SK-N-SH (cell line): ENCODE measurements at regions not wholly inside any gene's neighbourhood (a gene's known extent, or its start where the extent isn't known, plus 50 kb on each side); places are given as distances from the start of the nearest gene placed in this dataset.

Source experiments
- CTCF ChIA-PET: fragments of 300-600, 350-600 bp; formaldehyde crosslinking; extraction: SDS; loops from one replicate; lab custom pipeline; 2021; lab: Yijun Ruan, JAX
- POLR2A ChIA-PET: fragments of 350-600 bp; sonication (Branson Sonifier 250); formaldehyde crosslinking; extraction: SDS; loops from one replicate; lab custom pipeline; 2020; ENCODE audit warnings: antibody characterized with exemption, inconsistent platforms; lab: Yijun Ruan, JAX
- DNase-seq: peaks from one replicate; pipeline ENCODE4 v3.0.0; 2012
- H2AFZ ChIP-seq: fragments of 200-600 bp; sonication (generic); 2 replicates; pipeline ENCODE4 v1.8.1; 2016; ENCODE audit warnings: antibody characterized with exemption, mild to moderate bottlenecking, low read depth
- H3F3A ChIP-seq: fragments of 200-600 bp; sonication (generic); replicated peaks from 2 replicates; pipeline ENCODE3; 2016; ENCODE audit warnings: antibody characterized with exemption, mild to moderate bottlenecking; ENCODE audit not compliant: insufficient read depth
- H3K27ac ChIP-seq, 2 experiments: fragments of 200-500 bp in 1 of 2; fragments of 200-600 bp in 1 of 2; sonication (Bioruptor generic) in 1 of 2; sonication (generic), shearing (Covaris generic) in 1 of 2; 2 replicates each; pipeline versions ENCODE4 v1.5.1 to v1.6.1; 2014 to 2016; ENCODE audit warnings: low read depth in 2 of 2, inconsistent platforms in 1 of 2, low read length in 1 of 2, mild to moderate bottlenecking in 1 of 2, mixed read lengths in 1 of 2
- H3K27me3 ChIP-seq: fragments of 200-600 bp; sonication (generic), shearing (Covaris generic); 2 replicates; pipeline ENCODE4 v1.6.1; 2016; ENCODE audit warnings: mixed run types; ENCODE audit not compliant: insufficient read depth
- H3K36me3 ChIP-seq, 2 experiments: fragments of 200-500 bp in 1 of 2; fragments of 200-600 bp in 1 of 2; sonication (Bioruptor generic) in 1 of 2; sonication (generic) in 1 of 2; replicated peaks in 1 of 2; 2 replicates each; pipeline versions ENCODE3 to v1.5.1; 2014 to 2016; ENCODE audit warnings: low read length in 1 of 2, mild to moderate bottlenecking in 1 of 2; ENCODE audit not compliant: insufficient read depth in 2 of 2, control insufficient read depth in 1 of 2
- H3K4me1 ChIP-seq, 2 experiments: fragments of 200-500 bp in 1 of 2; fragments of 200-600 bp in 1 of 2; sonication (Bioruptor generic) in 1 of 2; sonication (generic), shearing (Covaris generic) in 1 of 2; 2 replicates each; pipeline versions ENCODE4 v1.5.1 to v1.6.1; 2014 to 2016; ENCODE audit warnings: low read depth in 1 of 2, low read length in 1 of 2, mixed run types in 1 of 2; ENCODE audit not compliant: insufficient read depth in 2 of 2, control insufficient read depth in 1 of 2
- H3K4me2 ChIP-seq: fragments of 200-600 bp; sonication (generic), shearing (Covaris generic); 2 replicates; pipeline ENCODE4 v1.6.1; 2017; ENCODE audit warnings: mixed run types
- H3K4me3 ChIP-seq, 2 experiments: fragments of 200-500 bp in 1 of 2; fragments of 200-600 bp in 1 of 2; sonication (Bioruptor generic) in 1 of 2; sonication (generic), shearing (Covaris generic) in 1 of 2; 2 replicates each; pipeline versions ENCODE4 v1.5.1 to v1.8.1; 2014 to 2016; ENCODE audit warnings: low read depth in 2 of 2, inconsistent platforms in 1 of 2, low read length in 1 of 2, mild to moderate bottlenecking in 1 of 2, mixed read lengths in 1 of 2, moderate library complexity in 1 of 2
- H3K79me2 ChIP-seq: fragments of 200-600 bp; sonication (generic); 2 replicates; pipeline ENCODE4 v1.8.1; 2017; ENCODE audit warnings: mild to moderate bottlenecking; ENCODE audit not compliant: insufficient read depth
- H3K9ac ChIP-seq: fragments of 200-600 bp; sonication (generic); 2 replicates; pipeline ENCODE4 v1.6.1; 2017; ENCODE audit warnings: mixed run types
- H3K9me2 ChIP-seq: fragments of 200-600 bp; sonication (generic); 2 replicates; pipeline ENCODE4 v1.6.1; 2017; ENCODE audit warnings: mixed run types
- H3K9me3 ChIP-seq: fragments of 200-600 bp; sonication (generic); 2 replicates; pipeline ENCODE4 v1.6.1; 2017; ENCODE audit warnings: mixed run types, mild to moderate bottlenecking, moderate library complexity
- H4K20me1 ChIP-seq: fragments of 200-600 bp; sonication (generic); 2 replicates; pipeline ENCODE4 v1.6.1; 2017; ENCODE audit warnings: mild to moderate bottlenecking, mixed run types; ENCODE audit not compliant: insufficient read depth
- ELF1 ChIP-seq: IDR thresholded peaks from 2 replicates; pipeline ENCODE4 v1.4.0; 2012
- EP300 ChIP-seq, 2 experiments: IDR thresholded peaks; 2 replicates each; pipeline versions ENCODE4 v1.4.0 to v1.6.1; 2012; ENCODE audit warnings: borderline replicate concordance in 1 of 2, low read depth in 1 of 2, low read length in 1 of 2
- EZH2phosphoT487 ChIP-seq: fragments of 200-600 bp; sonication (generic); IDR thresholded peaks from 2 replicates; pipeline ENCODE4 v1.6.1; 2017; ENCODE audit warnings: low read depth, mixed run types, mild to moderate bottlenecking, antibody characterized with exemption, moderate library complexity, borderline replicate concordance
- FOSL2 ChIP-seq: IDR thresholded peaks from 2 replicates; pipeline ENCODE4 v1.4.0; 2012; ENCODE audit warnings: low read depth, mild to moderate bottlenecking, moderate library complexity, borderline replicate concordance
- GATA2 ChIP-seq: sonication (generic); formaldehyde crosslinking; IDR thresholded peaks from 2 replicates; pipeline ENCODE4 v1.5.0; 2020; ENCODE audit warnings: mild to moderate bottlenecking, missing genetic modification reagents
- JUND ChIP-seq: IDR thresholded peaks from 2 replicates; pipeline ENCODE4 v1.4.0; 2012
- MEF2A ChIP-seq: IDR thresholded peaks from 2 replicates; pipeline ENCODE4 v1.4.0; 2012; ENCODE audit warnings: low read depth, borderline replicate concordance
- MXI1 ChIP-seq: IDR thresholded peaks from 2 replicates; pipeline ENCODE4 v1.6.1; 2012; ENCODE audit warnings: mild to moderate bottlenecking, low read depth, low read length, improper control_type of control experiment
- NFIC ChIP-seq: IDR thresholded peaks from 2 replicates; pipeline ENCODE4 v1.4.0; 2012; ENCODE audit warnings: borderline replicate concordance
- RCOR1 ChIP-seq: fragments of 150-350 bp; IDR thresholded peaks from 2 replicates; pipeline ENCODE4 v1.6.1; 2017; ENCODE audit warnings: antibody characterized with exemption, low read length
- SIN3A ChIP-seq: IDR thresholded peaks from 2 replicates; pipeline ENCODE4 v1.6.1; 2012; ENCODE audit warnings: low read depth, mild to moderate bottlenecking, low read length, moderate library complexity, borderline replicate concordance
- SMC3 ChIP-seq: IDR thresholded peaks from 2 replicates; pipeline ENCODE4 v1.6.1; 2012; ENCODE audit warnings: low read depth, low read length, improper control_type of control experiment
- TAF1 ChIP-seq: IDR thresholded peaks from 2 replicates; pipeline ENCODE4 v1.6.1; 2012; ENCODE audit warnings: low read depth, mild to moderate bottlenecking, low read length, moderate library complexity, borderline replicate concordance
- TCF12 ChIP-seq: IDR thresholded peaks from 2 replicates; pipeline ENCODE4 v1.4.0; 2012
- TEAD4 ChIP-seq: IDR thresholded peaks from 2 replicates; pipeline ENCODE4 v1.4.0; 2012; ENCODE audit warnings: mild to moderate bottlenecking, borderline replicate concordance; ENCODE audit not compliant: insufficient read depth
- USF1 ChIP-seq: IDR thresholded peaks from 2 replicates; pipeline ENCODE4 v1.4.0; 2012; ENCODE audit warnings: low read depth, borderline replicate concordance
- WGBS: methylation state at CpG from one replicate; pipeline ENCODE4 v1.1.6; 2017; ENCODE audit warnings: low lambda C conversion rate; 5-methylcytosine and 5-hydroxymethylcytosine counted together
- TF ChIP-seq, protein P1 (sequence below): IDR thresholded peaks from 2 replicates; pipeline ENCODE4 v1.4.0; 2012; ENCODE audit warnings: low read depth
- TF ChIP-seq, protein P2 (sequence below): IDR thresholded peaks from 2 replicates; pipeline ENCODE4 v1.6.1; 2012; ENCODE audit warnings: mild to moderate bottlenecking, low read depth, low read length, moderate library complexity
- TF ChIP-seq, protein P3 (sequence below): IDR thresholded peaks from 2 replicates; pipeline ENCODE4; 2012
- TF ChIP-seq, protein P4 (sequence below): IDR thresholded peaks from 2 replicates; pipeline ENCODE4 v1.4.0; 2012; ENCODE audit warnings: low read depth, borderline replicate concordance

GRCh38 chr6:139914910-139915309 is 540.5 kb upstream of the CITED2 start:
- no peaks in the 10 kb centered on the region for H3K9me2 ChIP-seq
- H3K9me3 ChIP-seq: peaks cover 8% of the 10 kb centered on the region
- no peak overlapping the region for H3K9ac ChIP-seq
- no peaks in the 10 kb centered on the region for H4K20me1 ChIP-seq
- no peak overlapping the region for H3K4me3 ChIP-seq
- H3K27ac ChIP-seq: no peak overlapping the region
- H3F3A ChIP-seq: no peaks in the 10 kb centered on the region
- no peaks in the 10 kb centered on the region; a peak in 1 of 4 replicates for H3K4me1 ChIP-seq
- DNase-seq: no peak
- no peak overlapping the region for H3K4me2 ChIP-seq
- no peak overlapping the region for H2AFZ ChIP-seq
- 55% methylated on average over 2 of the region's 2 CpGs for WGBS
- TF ChIP-seq, protein P1, sequence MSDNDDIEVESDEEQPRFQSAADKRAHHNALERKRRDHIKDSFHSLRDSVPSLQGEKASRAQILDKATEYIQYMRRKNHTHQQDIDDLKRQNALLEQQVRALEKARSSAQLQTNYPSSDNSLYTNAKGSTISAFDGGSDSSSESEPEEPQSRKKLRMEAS: no peak
- no peak for TF ChIP-seq USF1
- no peak for TF ChIP-seq GATA2
- no peak for TF ChIP-seq ELF1
- TF ChIP-seq TCF12: no peak
- no peak for TF ChIP-seq MXI1
- no peak for TF ChIP-seq JUND
- TF ChIP-seq, protein P2, sequence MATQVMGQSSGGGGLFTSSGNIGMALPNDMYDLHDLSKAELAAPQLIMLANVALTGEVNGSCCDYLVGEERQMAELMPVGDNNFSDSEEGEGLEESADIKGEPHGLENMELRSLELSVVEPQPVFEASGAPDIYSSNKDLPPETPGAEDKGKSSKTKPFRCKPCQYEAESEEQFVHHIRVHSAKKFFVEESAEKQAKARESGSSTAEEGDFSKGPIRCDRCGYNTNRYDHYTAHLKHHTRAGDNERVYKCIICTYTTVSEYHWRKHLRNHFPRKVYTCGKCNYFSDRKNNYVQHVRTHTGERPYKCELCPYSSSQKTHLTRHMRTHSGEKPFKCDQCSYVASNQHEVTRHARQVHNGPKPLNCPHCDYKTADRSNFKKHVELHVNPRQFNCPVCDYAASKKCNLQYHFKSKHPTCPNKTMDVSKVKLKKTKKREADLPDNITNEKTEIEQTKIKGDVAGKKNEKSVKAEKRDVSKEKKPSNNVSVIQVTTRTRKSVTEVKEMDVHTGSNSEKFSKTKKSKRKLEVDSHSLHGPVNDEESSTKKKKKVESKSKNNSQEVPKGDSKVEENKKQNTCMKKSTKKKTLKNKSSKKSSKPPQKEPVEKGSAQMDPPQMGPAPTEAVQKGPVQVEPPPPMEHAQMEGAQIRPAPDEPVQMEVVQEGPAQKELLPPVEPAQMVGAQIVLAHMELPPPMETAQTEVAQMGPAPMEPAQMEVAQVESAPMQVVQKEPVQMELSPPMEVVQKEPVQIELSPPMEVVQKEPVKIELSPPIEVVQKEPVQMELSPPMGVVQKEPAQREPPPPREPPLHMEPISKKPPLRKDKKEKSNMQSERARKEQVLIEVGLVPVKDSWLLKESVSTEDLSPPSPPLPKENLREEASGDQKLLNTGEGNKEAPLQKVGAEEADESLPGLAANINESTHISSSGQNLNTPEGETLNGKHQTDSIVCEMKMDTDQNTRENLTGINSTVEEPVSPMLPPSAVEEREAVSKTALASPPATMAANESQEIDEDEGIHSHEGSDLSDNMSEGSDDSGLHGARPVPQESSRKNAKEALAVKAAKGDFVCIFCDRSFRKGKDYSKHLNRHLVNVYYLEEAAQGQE: no peak
- TF ChIP-seq MEF2A: no peak
- TF ChIP-seq, protein P3, sequence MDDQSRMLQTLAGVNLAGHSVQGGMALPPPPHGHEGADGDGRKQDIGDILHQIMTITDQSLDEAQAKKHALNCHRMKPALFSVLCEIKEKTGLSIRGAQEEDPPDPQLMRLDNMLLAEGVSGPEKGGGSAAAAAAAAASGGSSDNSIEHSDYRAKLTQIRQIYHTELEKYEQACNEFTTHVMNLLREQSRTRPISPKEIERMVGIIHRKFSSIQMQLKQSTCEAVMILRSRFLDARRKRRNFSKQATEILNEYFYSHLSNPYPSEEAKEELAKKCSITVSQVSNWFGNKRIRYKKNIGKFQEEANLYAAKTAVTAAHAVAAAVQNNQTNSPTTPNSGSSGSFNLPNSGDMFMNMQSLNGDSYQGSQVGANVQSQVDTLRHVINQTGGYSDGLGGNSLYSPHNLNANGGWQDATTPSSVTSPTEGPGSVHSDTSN: no peak
- no peak for TF ChIP-seq RCOR1
- no peak for TF ChIP-seq EP300 (IDR thresholded peaks at IDR 0.05; ENCODE audit: borderline replicate concordance in 1 of 2, low read depth in 1 of 2, low read length in 1 of 2)
- POLR2A ChIA-PET: no interaction called here
- H3K79me2 ChIP-seq: no peaks in the 10 kb centered on the region
- CTCF ChIA-PET: no interaction called here
- H3K36me3 ChIP-seq: no peaks in the 10 kb centered on the region
- no peaks in the 10 kb centered on the region for H3K27me3 ChIP-seq

DNA sequence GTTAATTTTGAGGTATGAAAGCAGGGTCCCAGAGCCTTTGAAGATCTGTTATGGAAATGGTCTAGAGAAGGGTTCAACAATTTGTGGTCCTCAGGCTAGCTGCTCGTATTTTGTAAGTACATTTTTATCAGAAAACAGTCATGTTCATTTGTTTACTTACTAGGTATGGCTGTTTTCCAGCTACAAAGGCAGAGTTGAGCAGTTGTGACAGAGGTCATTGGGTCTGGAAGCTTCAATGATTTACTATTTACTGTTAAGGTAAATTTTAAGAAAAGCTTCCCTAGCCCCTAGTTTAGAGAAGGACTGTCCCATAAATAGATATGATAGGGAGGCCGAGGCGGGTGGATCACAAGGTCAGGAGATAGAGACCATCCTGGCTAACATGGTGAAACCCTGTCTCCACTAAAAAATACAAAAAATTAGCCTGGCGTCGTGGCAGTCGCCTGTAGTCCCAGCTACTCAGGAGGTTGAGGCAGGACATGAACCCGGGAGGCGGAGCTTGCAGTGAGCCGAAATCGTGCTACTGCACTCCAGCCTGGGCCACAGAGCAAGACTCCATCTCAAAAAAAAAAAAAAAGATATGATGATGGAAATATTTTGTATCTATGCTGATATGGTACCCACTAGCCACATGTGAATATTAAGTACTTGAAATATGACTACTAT is 538.4 kb upstream of the CITED2 start:
- H3K4me3 ChIP-seq: no peak overlapping the region
- DNase-seq: no peak
- no peaks in the 10 kb centered on the region for H3F3A ChIP-seq
- H4K20me1 ChIP-seq: no peaks in the 10 kb centered on the region
- WGBS: 74% methylated on average over 10 of the region's 10 CpGs
- no peak overlapping the region for H2AFZ ChIP-seq
- H3K9ac ChIP-seq: no peak overlapping the region
- no peaks in the 10 kb centered on the region for H3K79me2 ChIP-seq
- no peak overlapping the region for H3K4me2 ChIP-seq
- H3K36me3 ChIP-seq: no peaks in the 10 kb centered on the region
- CTCF ChIA-PET: interaction anchor here (1.7 kb wide), 1 partner anchor 10 kb away, joined by 4 read pairs; no protein-coding TSS in a partner anchor
- POLR2A ChIA-PET: no interaction called here
- H3K27ac ChIP-seq: no peak overlapping the region
- TF ChIP-seq USF1: no peak
- TF ChIP-seq NFIC: no peak
- no peak for TF ChIP-seq TAF1
- TF ChIP-seq FOSL2: no peak
- TF ChIP-seq ELF1: no peak
- TF ChIP-seq, protein P4, sequence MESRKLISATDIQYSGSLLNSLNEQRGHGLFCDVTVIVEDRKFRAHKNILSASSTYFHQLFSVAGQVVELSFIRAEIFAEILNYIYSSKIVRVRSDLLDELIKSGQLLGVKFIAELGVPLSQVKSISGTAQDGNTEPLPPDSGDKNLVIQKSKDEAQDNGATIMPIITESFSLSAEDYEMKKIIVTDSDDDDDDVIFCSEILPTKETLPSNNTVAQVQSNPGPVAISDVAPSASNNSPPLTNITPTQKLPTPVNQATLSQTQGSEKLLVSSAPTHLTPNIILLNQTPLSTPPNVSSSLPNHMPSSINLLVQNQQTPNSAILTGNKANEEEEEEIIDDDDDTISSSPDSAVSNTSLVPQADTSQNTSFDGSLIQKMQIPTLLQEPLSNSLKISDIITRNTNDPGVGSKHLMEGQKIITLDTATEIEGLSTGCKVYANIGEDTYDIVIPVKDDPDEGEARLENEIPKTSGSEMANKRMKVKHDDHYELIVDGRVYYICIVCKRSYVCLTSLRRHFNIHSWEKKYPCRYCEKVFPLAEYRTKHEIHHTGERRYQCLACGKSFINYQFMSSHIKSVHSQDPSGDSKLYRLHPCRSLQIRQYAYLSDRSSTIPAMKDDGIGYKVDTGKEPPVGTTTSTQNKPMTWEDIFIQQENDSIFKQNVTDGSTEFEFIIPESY: no peak
- no peak for TF ChIP-seq RCOR1
- no peak for TF ChIP-seq JUND
- no peak for TF ChIP-seq SMC3
- TF ChIP-seq SIN3A: no peak
- TF ChIP-seq EZH2phosphoT487: no peak
- TF ChIP-seq TEAD4: no peak
- H3K9me3 ChIP-seq: peaks cover 8% of the 10 kb centered on the region
- no peaks in the 10 kb centered on the region for H3K27me3 ChIP-seq
- no peaks in the 10 kb centered on the region; a peak in 1 of 4 replicates for H3K4me1 ChIP-seq
- H3K9me2 ChIP-seq: no peaks in the 10 kb centered on the region
